CD4-positive, CD25-positive, alpha-beta regulatory T cell (primary cell): ENCODE measurements at regions not wholly inside any gene's neighbourhood (a gene's known extent, or its start where the extent isn't known, plus 50 kb on each side); places are given as distances from the start of the nearest gene placed in this dataset.

Experiments
- ATAC-seq, 2 donors: fragments of 150-1000 bp; cut with Tn5 transposase; one replicate each; pipeline ENCODE4 v1.10.0; 2021; ENCODE audit warnings: low read depth in 2 of 2, moderate number of reproducible peaks in 2 of 2, moderate library complexity in 1 of 2
- DNase-seq, 3 donors: peaks; one replicate each; pipeline versions ENCODE4 v3.0.0 to v3.0.0-alpha.2; 2012 to 2022; ENCODE audit warnings: mixed read lengths in 1 of 3
- H3K27ac ChIP-seq: one replicate; pipeline ENCODE4 v1.7.0; 2013; ENCODE audit warnings: mild to moderate bottlenecking, low read length; ENCODE audit not compliant: insufficient read depth, poor library complexity, severe bottlenecking
- H3K27me3 ChIP-seq: one replicate; pipeline ENCODE4 v1.7.0; 2013; ENCODE audit warnings: low read length; ENCODE audit not compliant: control insufficient read depth, insufficient read depth
- H3K36me3 ChIP-seq: one replicate; pipeline ENCODE4 v1.7.0; 2013; ENCODE audit warnings: mild to moderate bottlenecking, low read length, moderate library complexity; ENCODE audit not compliant: control insufficient read depth, insufficient read depth
- H3K4me1 ChIP-seq: 2 replicates; pipeline ENCODE4 v1.7.0; 2013; ENCODE audit warnings: mild to moderate bottlenecking, low read length; ENCODE audit not compliant: insufficient read depth, control insufficient read depth, poor library complexity, severe bottlenecking
- H3K4me3 ChIP-seq: one replicate; pipeline ENCODE4 v1.7.0; 2013; ENCODE audit warnings: low read depth, mild to moderate bottlenecking, low read length, moderate library complexity
- H3K9me3 ChIP-seq, 2 experiments: 1 replicate in 1 of 2; 2 replicates in 1 of 2; pipeline ENCODE4 v1.7.0; 2013; ENCODE audit warnings: low read length in 2 of 2, mild to moderate bottlenecking in 1 of 2, moderate library complexity in 1 of 2; ENCODE audit not compliant: control insufficient read depth in 2 of 2
- H3K27ac Mint-ChIP-seq, 3 donors: one replicate each; pipeline ENCODE4 v1.8.0; 2020 to 2022; ENCODE audit warnings: mild to moderate bottlenecking in 3 of 3, mixed read lengths in 3 of 3, moderate library complexity in 2 of 3
- H3K27me3 Mint-ChIP-seq: one replicate; pipeline ENCODE4 v1.8.0; 2022; ENCODE audit warnings: mild to moderate bottlenecking, mixed read lengths
- H3K36me3 Mint-ChIP-seq: one replicate; pipeline ENCODE4 v1.8.0; 2020; ENCODE audit warnings: mixed read lengths
- H3K4me1 Mint-ChIP-seq, 4 donors: one replicate each; pipeline ENCODE4 v1.8.0; 2020 to 2022; ENCODE audit warnings: mixed read lengths in 4 of 4, mild to moderate bottlenecking in 1 of 4
- H3K4me3 Mint-ChIP-seq, 4 donors: one replicate each; pipeline ENCODE4 v1.8.0; 2020 to 2022; ENCODE audit warnings: mild to moderate bottlenecking in 4 of 4, mixed read lengths in 4 of 4, moderate library complexity in 3 of 4
- H3K9me3 Mint-ChIP-seq, 7 donors: one replicate each; pipeline ENCODE4 v1.8.0; 2020 to 2022; ENCODE audit warnings: mixed read lengths in 7 of 7, mild to moderate bottlenecking in 3 of 7, moderate library complexity in 2 of 7

DNA sequence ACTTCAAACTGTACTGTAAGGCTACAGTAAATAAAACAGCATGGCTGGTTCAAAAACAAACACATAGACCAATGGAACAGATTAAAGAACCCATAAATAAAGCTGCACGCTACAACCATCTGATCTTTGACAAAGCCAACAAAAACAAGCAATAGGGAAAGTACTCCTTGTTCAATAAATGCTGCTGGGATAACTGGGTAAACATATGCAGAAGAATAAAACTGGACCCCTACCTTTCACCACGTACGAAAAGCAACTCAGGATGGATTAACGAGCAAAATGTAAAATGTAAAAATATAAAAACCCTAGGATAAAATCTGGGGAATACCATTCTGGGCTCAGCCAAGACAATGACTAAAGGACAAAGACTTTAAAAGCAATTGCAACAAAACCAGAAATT, 201.8 kb upstream of the PGR start:
- DNase-seq (no peak), ATAC-seq (no peak)
- peaks cover 1 to 21% (median 7%) of the 10 kb centered on the region in 7 donors for H3K9me3 Mint-ChIP-seq
- no peaks in the 10 kb centered on the region for H3K27me3 Mint-ChIP-seq
- no peaks in the 10 kb centered on the region for H3K27me3 ChIP-seq
- H3K9me3 ChIP-seq: no peaks in the 10 kb centered on the region
- no peaks in the 10 kb centered on the region for H3K4me1 ChIP-seq
- H3K27ac ChIP-seq: no peak overlapping the region
- no peaks in the 10 kb centered on the region for H3K36me3 Mint-ChIP-seq
- no peaks in the 10 kb centered on the region for H3K4me1 Mint-ChIP-seq
- no peak overlapping the region for H3K4me3 ChIP-seq
- H3K36me3 ChIP-seq: no peaks in the 10 kb centered on the region
- H3K27ac Mint-ChIP-seq: no peak overlapping the region
- no peak overlapping the region for H3K4me3 Mint-ChIP-seq

DNA sequence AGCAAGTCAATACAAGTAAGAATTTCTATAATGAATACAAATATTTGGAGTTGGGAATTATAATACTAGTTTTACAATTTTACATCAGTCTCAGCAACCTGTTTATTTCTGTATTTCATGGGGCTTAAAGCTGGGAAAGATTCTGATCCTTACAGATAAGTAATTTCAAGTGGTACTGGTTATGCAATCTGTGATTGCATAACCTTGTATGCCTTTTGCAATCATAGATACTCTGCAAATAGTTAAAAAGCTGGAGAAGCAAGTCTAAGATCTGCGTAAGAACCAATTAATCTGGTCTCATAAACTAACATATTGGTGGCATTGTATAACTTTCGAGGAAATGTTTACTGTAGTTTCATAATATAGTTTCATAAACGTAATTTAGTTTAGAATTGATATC, 198.3 kb upstream of the PGR start:
- H3K4me3 ChIP-seq: no peak overlapping the region
- Mint-ChIP-seq H3K4me1 (no peaks in the 10 kb centered on the region), H3K36me3 (no peaks in the 10 kb centered on the region), H3K27ac (no peak overlapping the region), H3K4me3 (no peak overlapping the region), H3K27me3 (no peaks in the 10 kb centered on the region), H3K9me3 (peaks cover 1 to 19% (median 9%) of the 10 kb centered on the region in 7 donors)
- no peaks in the 10 kb centered on the region for H3K4me1 ChIP-seq
- ATAC-seq (no peak), DNase-seq (no peak)
- no peaks in the 10 kb centered on the region for H3K9me3 ChIP-seq
- no peaks in the 10 kb centered on the region for H3K27me3 ChIP-seq
- H3K27ac ChIP-seq: no peak overlapping the region
- no peaks in the 10 kb centered on the region for H3K36me3 ChIP-seq

DNA sequence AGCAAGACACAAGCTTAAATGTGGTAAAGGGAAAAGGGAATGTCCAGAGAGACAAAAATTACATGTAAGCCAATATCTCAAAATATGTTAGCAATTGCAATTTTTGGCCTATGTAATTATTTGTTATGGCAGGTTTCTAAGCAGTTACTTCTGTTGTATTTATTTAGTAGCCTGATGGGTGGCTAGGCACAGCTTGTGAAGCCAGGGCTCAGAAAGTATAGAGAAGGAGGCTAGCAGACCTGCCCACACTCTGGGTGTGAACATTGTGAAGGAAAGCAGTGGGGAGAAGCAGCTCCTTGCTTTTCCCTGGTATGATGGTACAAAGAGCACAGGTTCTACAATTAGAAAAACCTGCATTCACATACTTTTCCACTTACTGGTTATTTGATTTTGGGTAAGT, 196.5 kb upstream of the PGR start:
- Mint-ChIP-seq H3K4me3 (no peak overlapping the region), H3K27ac (no peak overlapping the region), H3K27me3 (no peaks in the 10 kb centered on the region), H3K9me3 (peaks cover 0 to 16% (median 6%) of the 10 kb centered on the region in 7 donors), H3K36me3 (no peaks in the 10 kb centered on the region), H3K4me1 (no peaks in the 10 kb centered on the region)
- Histone ChIP-seq H3K9me3 (peaks cover 0 to 6% of the 10 kb centered on the region in 2 experiments), H3K27me3 (no peaks in the 10 kb centered on the region), H3K36me3 (no peaks in the 10 kb centered on the region), H3K27ac (no peak overlapping the region), H3K4me1 (no peaks in the 10 kb centered on the region), H3K4me3 (no peak overlapping the region)
- ATAC-seq (no peak), DNase-seq (no peak)

DNA sequence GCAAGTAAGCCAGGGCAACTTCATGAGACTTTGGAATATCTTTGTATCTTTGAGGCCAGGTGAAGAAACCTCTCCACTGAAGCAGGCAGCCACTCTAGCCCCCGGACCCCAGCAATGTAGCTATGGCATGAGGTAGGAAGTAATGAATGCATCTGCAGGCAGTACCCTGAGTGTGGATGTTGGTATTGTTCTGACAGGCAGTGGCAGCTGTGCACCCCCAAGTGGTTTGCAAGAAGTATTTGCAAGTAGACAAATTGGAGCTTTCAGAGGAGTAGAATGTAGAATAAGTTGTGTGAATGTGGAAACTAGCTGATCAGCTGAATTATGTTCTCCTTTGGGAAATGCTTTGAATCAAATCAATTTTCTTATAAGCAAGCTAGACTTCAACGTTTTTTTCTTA, 194.4 kb upstream of the PGR start:
- peaks cover 0 to 12% (median 3%) of the 10 kb centered on the region in 7 donors for H3K9me3 Mint-ChIP-seq
- Histone ChIP-seq H3K4me1 (no peaks in the 10 kb centered on the region), H3K27me3 (no peaks in the 10 kb centered on the region), H3K4me3 (no peak overlapping the region), H3K27ac (no peak overlapping the region), H3K36me3 (no peaks in the 10 kb centered on the region), H3K9me3 (peaks cover 0 to 8% of the 10 kb centered on the region in 2 experiments)
- no peak for ATAC-seq
- no peak overlapping the region for H3K4me3 Mint-ChIP-seq
- no peaks in the 10 kb centered on the region for H3K36me3 Mint-ChIP-seq
- no peaks in the 10 kb centered on the region for H3K27me3 Mint-ChIP-seq
- DNase-seq: no peak
- no peak overlapping the region for H3K27ac Mint-ChIP-seq
- H3K4me1 Mint-ChIP-seq: no peaks in the 10 kb centered on the region

DNA sequence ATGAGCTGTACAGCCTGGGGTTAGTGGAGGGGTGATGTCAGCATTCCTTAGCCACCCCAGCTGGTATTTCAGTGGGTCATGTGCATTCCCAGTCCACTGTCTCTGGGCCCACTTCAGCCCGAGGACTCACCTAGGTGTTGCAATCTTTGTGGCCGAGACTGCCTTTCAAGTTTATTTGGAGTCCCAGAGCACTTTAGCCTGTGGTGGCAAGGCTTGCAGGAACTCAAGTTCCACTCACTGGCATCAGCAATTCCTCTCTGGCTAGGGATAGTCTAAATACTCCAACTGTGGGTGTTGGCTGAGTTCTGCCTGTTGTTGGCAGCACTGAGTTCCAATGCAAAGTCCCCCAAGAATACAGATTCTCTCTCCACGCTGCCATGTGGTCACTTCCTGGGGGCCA, 191.6 kb upstream of the PGR start:
- Mint-ChIP-seq H3K27ac (no peak overlapping the region), H3K4me3 (no peak overlapping the region), H3K4me1 (no peaks in the 10 kb centered on the region), H3K9me3 (peaks cover 0 to 22% (median 5%) of the 10 kb centered on the region in 7 donors), H3K36me3 (no peaks in the 10 kb centered on the region), H3K27me3 (no peaks in the 10 kb centered on the region)
- H3K9me3 ChIP-seq: peaks cover 0 to 13% of the 10 kb centered on the region in 2 experiments
- no peaks in the 10 kb centered on the region for H3K4me1 ChIP-seq
- H3K27me3 ChIP-seq: no peaks in the 10 kb centered on the region
- H3K27ac ChIP-seq: no peak overlapping the region
- ATAC-seq (no peak), DNase-seq (no peak)
- no peak overlapping the region for H3K4me3 ChIP-seq
- H3K36me3 ChIP-seq: no peaks in the 10 kb centered on the region

DNA sequence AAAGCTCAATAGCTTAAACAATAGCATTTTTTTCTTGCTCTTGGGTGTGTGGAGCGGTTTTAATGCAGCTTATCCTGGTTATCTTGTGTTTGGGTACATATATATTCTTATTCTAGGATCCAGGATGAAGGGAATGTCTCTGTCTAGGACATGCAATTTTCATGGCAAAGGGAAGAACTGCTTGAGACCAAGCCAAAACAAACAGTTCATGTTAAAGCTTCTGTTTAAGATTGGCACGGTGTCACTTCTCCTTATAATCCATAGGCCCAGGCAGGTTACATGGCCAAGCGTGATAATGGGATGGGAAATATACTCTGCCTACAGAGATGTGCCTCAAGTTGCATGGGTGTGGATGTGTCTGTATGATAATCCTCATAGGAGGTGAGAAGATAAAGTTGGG, 177.1 kb upstream of the PGR start:
- Histone ChIP-seq H3K36me3 (no peaks in the 10 kb centered on the region), H3K4me1 (no peaks in the 10 kb centered on the region), H3K27ac (no peak overlapping the region), H3K27me3 (no peaks in the 10 kb centered on the region), H3K9me3 (no peaks in the 10 kb centered on the region), H3K4me3 (no peak overlapping the region)
- H3K9me3 Mint-ChIP-seq: peaks cover 0 to 21% (median 5%) of the 10 kb centered on the region in 7 donors
- H3K4me3 Mint-ChIP-seq: no peak overlapping the region
- no peaks in the 10 kb centered on the region for H3K27me3 Mint-ChIP-seq
- no peaks in the 10 kb centered on the region for H3K36me3 Mint-ChIP-seq
- ATAC-seq (no peak), DNase-seq (no peak)
- no peaks in the 10 kb centered on the region for H3K4me1 Mint-ChIP-seq
- H3K27ac Mint-ChIP-seq: no peak overlapping the region

DNA sequence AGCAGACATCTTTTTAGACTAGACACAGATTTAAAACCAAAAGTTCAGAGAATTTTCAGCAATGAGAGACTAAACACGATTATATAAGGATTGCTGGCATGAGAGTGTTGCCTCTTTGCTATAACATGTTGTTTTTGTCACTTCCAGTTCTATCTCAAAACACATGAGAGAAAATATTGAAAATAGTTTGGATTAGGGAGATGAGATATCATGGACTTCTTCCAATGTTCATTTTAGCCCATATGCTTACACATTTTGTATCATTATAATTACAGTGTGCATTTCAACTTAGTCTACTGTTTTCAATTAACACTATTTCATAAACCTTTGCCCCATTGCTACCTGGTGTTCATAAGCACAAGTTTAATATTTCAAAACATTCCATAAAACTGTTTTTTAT, 175.9 kb upstream of the PGR start:
- Histone ChIP-seq H3K4me1 (no peaks in the 10 kb centered on the region), H3K27ac (no peak overlapping the region), H3K9me3 (no peaks in the 10 kb centered on the region), H3K36me3 (no peaks in the 10 kb centered on the region), H3K4me3 (no peak overlapping the region), H3K27me3 (no peaks in the 10 kb centered on the region)
- Mint-ChIP-seq H3K4me1 (no peaks in the 10 kb centered on the region), H3K27ac (no peak overlapping the region), H3K4me3 (no peak overlapping the region), H3K36me3 (no peaks in the 10 kb centered on the region), H3K9me3 (peaks cover 1 to 18% (median 3%) of the 10 kb centered on the region in 7 donors), H3K27me3 (no peaks in the 10 kb centered on the region)
- ATAC-seq (no peak), DNase-seq (no peak)

DNA sequence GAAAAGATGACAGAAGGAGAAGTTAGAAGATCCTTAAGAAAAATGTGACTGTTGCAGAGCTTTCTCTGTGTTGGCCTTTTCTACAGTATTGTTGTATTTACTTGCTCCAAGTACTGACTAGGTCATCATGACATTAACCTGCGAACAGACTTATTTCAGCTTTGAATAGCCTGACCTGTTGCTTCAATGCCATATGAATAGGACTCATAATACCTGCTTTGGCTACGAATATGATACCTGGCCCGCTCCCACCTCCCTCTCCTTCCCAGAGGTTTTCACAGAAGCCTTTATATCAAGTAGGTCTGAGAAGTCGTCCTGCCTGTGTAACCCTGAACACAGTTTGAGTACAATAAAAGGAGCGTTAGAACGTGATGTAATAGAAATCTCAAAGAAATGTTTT, 169.6 kb upstream of the PGR start:
- Histone ChIP-seq H3K4me1 (no peaks in the 10 kb centered on the region), H3K4me3 (no peak overlapping the region), H3K36me3 (no peaks in the 10 kb centered on the region), H3K27ac (no peak overlapping the region), H3K27me3 (no peaks in the 10 kb centered on the region), H3K9me3 (peaks cover 0 to 8% of the 10 kb centered on the region in 2 experiments)
- H3K27me3 Mint-ChIP-seq: no peaks in the 10 kb centered on the region
- no peak overlapping the region for H3K4me3 Mint-ChIP-seq
- no peaks in the 10 kb centered on the region for H3K4me1 Mint-ChIP-seq
- peaks cover 0 to 30% (median 11%) of the 10 kb centered on the region in 7 donors for H3K9me3 Mint-ChIP-seq
- H3K27ac Mint-ChIP-seq: no peak overlapping the region
- ATAC-seq (no peak), DNase-seq (no peak)
- H3K36me3 Mint-ChIP-seq: no peaks in the 10 kb centered on the region
